ENCODE measurements at regions not wholly inside any gene's neighbourhood (a gene's known extent, or its start where the extent isn't known, plus 50 kb on each side); places are given as distances from the start of the nearest gene placed in this dataset.

- Histone ChIP-seq H3K9ac (ENCODE audit: low read length) (no peak overlapping the region), H3K36me3 (ENCODE audit: low read length) (no peaks in the 10 kb centered on the region), H2AFZ (ENCODE audit: low read depth, low read length, severe bottlenecking) (no peak overlapping the region), H3K9me2 (replicated peaks; ENCODE audit: insufficient read depth, low read length) (no peaks in the 10 kb centered on the region), H3F3A (ENCODE audit: insufficient read depth) (no peaks in the 10 kb centered on the region), H3K27me3 (ENCODE audit: low read length) (no peaks in the 10 kb centered on the region), H3K4me3 (ENCODE audit: insufficient read depth, low read length, poor library complexity, severe bottlenecking) (no peak overlapping the region), H3K4me2 (ENCODE audit: low read depth, low read length, poor library complexity, severe bottlenecking) (no peak overlapping the region), H4K20me1 (ENCODE audit: low read depth, low read length) (no peaks in the 10 kb centered on the region), H3K9me3 (ENCODE audit: insufficient read depth, low read length) (no peaks in the 10 kb centered on the region), H3K27ac (ENCODE audit: low read depth, low read length) (no peak overlapping the region), H3K79me2 (ENCODE audit: insufficient read depth, low read length) (no peaks in the 10 kb centered on the region)
- TF ChIP-seq CTCF (IDR thresholded peaks at IDR 0.05; ENCODE audit: insufficient read depth, low read length, poor library complexity, severe bottlenecking) (no peak), EZH2phosphoT487 (conservative IDR thresholded peaks at IDR 0.05; ENCODE audit: low read length) (no peak)
These were observed 69.2 kb downstream of the UCHL1 start for GRCh38 chr4:41325901-41326300.

DNA sequence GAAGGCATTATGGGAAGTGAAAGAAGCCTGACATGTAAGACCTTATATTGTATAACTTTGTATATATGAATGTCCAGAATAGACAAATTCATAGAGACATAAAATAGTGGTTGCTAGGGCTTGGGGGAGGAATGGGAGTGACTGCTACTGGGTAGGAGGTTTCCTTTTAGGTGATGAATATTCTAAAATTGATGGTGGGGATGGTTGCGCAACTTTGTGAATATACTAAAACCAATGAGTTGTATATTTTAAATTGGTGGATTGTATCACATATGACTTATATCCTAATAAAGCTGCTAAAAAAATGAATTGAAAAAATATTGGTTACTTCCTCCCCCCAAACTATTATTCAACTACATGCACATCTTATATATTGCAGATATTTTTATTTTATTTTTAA lies 70.0 kb downstream of the UCHL1 start:
- H3K4me3 ChIP-seq (ENCODE audit: insufficient read depth, low read length, poor library complexity, severe bottlenecking) = no peak overlapping the region
- H2AFZ ChIP-seq (ENCODE audit: low read depth, low read length, severe bottlenecking) = no peak overlapping the region
- TF ChIP-seq CTCF (IDR thresholded peaks at IDR 0.05; ENCODE audit: insufficient read depth, low read length, poor library complexity, severe bottlenecking) (no peak), EZH2phosphoT487 (conservative IDR thresholded peaks at IDR 0.05; ENCODE audit: low read length) (no peak)
- H3K36me3 ChIP-seq (ENCODE audit: low read length) = no peaks in the 10 kb centered on the region
- H3K27me3 ChIP-seq (ENCODE audit: low read length) = no peaks in the 10 kb centered on the region
- H3K4me2 ChIP-seq (ENCODE audit: low read depth, low read length, poor library complexity, severe bottlenecking) = no peak overlapping the region
- no peak overlapping the region for H3K27ac ChIP-seq (ENCODE audit: low read depth, low read length)
- H3K79me2 ChIP-seq (ENCODE audit: insufficient read depth, low read length) = no peaks in the 10 kb centered on the region
- no peaks in the 10 kb centered on the region for H3F3A ChIP-seq (ENCODE audit: insufficient read depth)
- H3K9ac ChIP-seq (ENCODE audit: low read length) = no peak overlapping the region
- no peaks in the 10 kb centered on the region for H3K9me3 ChIP-seq (ENCODE audit: insufficient read depth, low read length)
- H4K20me1 ChIP-seq (ENCODE audit: low read depth, low read length) = no peaks in the 10 kb centered on the region
- H3K9me2 ChIP-seq (replicated peaks; ENCODE audit: insufficient read depth, low read length) = no peaks in the 10 kb centered on the region; the same call in 1 of the 2 replicates

- no peak overlapping the region for H2AFZ ChIP-seq (ENCODE audit: low read depth, low read length, severe bottlenecking)
- H3K4me3 ChIP-seq (ENCODE audit: insufficient read depth, low read length, poor library complexity, severe bottlenecking) = no peak overlapping the region
- no peaks in the 10 kb centered on the region for H3K9me3 ChIP-seq (ENCODE audit: insufficient read depth, low read length)
- no peak overlapping the region for H3K9ac ChIP-seq (ENCODE audit: low read length)
- no peak overlapping the region for H3K27ac ChIP-seq (ENCODE audit: low read depth, low read length)
- no peak for TF ChIP-seq EZH2phosphoT487 (conservative IDR thresholded peaks at IDR 0.05; ENCODE audit: low read length)
- TF ChIP-seq CTCF (IDR thresholded peaks at IDR 0.05; ENCODE audit: insufficient read depth, low read length, poor library complexity, severe bottlenecking) = no peak
- H3K9me2 ChIP-seq (replicated peaks; ENCODE audit: insufficient read depth, low read length) = no peaks in the 10 kb centered on the region; the same call in 1 of the 2 replicates
- no peaks in the 10 kb centered on the region for H3K36me3 ChIP-seq (ENCODE audit: low read length)
- no peak overlapping the region for H3K4me2 ChIP-seq (ENCODE audit: low read depth, low read length, poor library complexity, severe bottlenecking)
- H3K27me3 ChIP-seq (ENCODE audit: low read length) = no peaks in the 10 kb centered on the region
- no peaks in the 10 kb centered on the region for H3K79me2 ChIP-seq (ENCODE audit: insufficient read depth, low read length)
- H3F3A ChIP-seq (ENCODE audit: insufficient read depth) = no peaks in the 10 kb centered on the region
- H4K20me1 ChIP-seq (ENCODE audit: low read depth, low read length) = no peaks in the 10 kb centered on the region
These were observed 71.0 kb downstream of the UCHL1 start for GRCh38 chr4:41327770-41328169.
